GM12874 (cell line): ENCODE measurements at regions not wholly inside any gene's neighbourhood (a gene's known extent, or its start where the extent isn't known, plus 50 kb on each side); places are given as distances from the start of the nearest gene placed in this dataset.

ENCODE experiments used
- TF ChIP-seq, protein P1 (sequence below): IDR thresholded peaks from 2 replicates; pipeline ENCODE4 v1.5.1; 2011; ENCODE audit warnings: low read depth, mild to moderate bottlenecking, control low read depth, low read length, moderate library complexity; ENCODE audit not compliant: insufficient read depth

DNA sequence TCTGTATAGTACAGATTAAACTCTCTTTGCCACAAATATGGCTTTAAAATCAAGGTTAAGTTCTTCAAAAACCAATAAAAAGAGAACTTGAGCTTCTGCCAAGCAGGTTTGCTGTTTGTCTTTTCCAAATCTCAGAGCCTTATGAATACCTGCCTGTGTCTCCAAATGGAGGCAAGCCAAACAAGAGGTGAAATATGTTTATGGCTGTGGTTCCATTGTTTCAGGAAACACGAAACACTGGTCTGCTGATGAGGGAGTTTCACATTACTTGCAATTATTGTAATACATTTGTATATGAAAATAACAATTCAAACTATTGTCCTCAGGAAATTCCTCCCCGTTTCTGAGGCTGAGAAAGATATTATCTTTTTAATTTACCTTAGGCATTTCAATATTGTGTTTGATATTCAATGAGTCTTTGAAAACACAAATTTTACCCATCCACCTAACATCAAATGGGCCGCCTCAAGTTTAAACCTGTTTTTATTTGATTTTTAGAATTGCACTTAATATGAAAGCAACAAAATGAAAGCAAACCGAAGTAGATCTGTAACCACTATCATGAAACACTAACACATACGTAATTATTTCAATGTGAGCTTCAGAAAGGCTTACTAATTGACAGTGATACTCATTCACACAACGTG is 359.3 kb downstream of the HGF start:
- TF ChIP-seq, protein P1, sequence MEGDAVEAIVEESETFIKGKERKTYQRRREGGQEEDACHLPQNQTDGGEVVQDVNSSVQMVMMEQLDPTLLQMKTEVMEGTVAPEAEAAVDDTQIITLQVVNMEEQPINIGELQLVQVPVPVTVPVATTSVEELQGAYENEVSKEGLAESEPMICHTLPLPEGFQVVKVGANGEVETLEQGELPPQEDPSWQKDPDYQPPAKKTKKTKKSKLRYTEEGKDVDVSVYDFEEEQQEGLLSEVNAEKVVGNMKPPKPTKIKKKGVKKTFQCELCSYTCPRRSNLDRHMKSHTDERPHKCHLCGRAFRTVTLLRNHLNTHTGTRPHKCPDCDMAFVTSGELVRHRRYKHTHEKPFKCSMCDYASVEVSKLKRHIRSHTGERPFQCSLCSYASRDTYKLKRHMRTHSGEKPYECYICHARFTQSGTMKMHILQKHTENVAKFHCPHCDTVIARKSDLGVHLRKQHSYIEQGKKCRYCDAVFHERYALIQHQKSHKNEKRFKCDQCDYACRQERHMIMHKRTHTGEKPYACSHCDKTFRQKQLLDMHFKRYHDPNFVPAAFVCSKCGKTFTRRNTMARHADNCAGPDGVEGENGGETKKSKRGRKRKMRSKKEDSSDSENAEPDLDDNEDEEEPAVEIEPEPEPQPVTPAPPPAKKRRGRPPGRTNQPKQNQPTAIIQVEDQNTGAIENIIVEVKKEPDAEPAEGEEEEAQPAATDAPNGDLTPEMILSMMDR = no peak

DNA sequence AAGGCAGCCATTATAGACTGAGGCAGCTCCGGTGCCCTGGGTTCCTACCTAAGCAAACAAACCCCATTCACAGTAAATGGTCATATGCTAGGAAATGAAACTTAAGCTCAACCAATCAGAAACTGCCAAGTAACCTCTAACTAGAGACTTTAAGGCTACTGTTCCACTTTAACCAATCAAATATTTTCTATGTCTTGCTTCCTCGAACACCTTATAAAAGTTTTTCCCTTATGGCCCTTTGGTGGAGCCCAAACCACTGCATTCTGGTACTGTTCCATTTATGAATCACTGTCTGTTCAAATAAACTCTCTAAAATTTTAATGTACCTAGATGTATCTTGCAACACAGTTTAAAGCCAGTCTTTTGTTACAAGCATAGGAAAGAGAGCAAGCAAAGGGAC is 361.1 kb downstream of the HGF start:
- TF ChIP-seq, protein P1 = no peak

GRCh38 chr7:81407094-81407493 is 362.8 kb downstream of the HGF start:
- TF ChIP-seq, protein P1 = no peak

DNA sequence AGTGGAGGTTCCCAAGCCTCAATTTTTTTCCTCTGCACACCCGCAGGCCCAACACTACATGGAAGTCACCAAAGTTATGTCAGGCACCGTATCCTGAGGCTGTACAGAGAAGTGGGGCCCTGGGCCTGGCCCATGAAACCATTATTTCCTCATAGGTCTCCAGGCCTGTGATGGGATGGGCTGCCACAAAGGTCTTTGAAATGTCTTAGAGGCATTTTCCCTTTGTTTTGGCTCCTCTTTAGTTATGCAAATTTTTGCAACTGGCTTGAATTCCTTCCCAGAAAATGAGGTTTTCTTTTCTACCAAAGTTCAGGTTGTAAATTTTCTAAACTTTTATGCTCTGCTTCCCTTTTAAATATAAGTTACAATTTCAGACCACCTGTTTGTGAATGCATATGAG is 365.2 kb downstream of the HGF start:
- TF ChIP-seq, protein P1 = no peak

- TF ChIP-seq, protein P1 = no peak
Measured at GRCh38 chr7:81402227-81402626, 367.6 kb downstream of the HGF start.

- TF ChIP-seq, protein P1 = no peak
Measured at GRCh38 chr7:81399471-81399870, 370.4 kb downstream of the HGF start.

DNA sequence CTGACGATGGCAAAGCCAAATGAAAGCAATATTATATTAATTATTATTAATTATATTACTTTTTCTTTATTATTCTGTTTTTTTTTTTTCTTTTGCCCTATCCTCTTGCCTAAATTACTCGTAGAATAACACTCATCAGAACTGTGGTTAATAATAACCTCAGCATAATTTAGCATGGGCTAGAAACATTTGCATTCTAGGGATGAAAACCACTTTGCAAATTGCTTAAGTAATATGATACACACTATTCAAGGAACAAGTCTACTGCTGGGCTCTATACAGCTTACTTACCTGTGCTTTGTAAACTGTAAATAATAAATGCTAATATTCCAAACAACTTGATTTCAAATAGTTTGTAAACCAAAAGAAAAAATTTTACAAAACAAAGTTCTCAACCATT is 375.8 kb downstream of the HGF start:
- TF ChIP-seq, protein P1 = no peak

- TF ChIP-seq, protein P1 = no peak
Measured at GRCh38 chr7:81393018-81393417, 376.8 kb downstream of the HGF start.
